Pancreas (tissue), 10 donors: ENCODE measurements at regions not wholly inside any gene's neighbourhood (a gene's known extent, or its start where the extent isn't known, plus 50 kb on each side); places are given as distances from the start of the nearest gene placed in this dataset.

Source experiments
- ATAC-seq, 4 donors: fragments of 200-7000 bp; cut with Tn5 transposase; one replicate each; pipeline versions ENCODE4 v1.8.0 to v1.9.1; 2020; ENCODE audit warnings: mild to moderate bottlenecking in 4 of 4, moderate library complexity in 4 of 4
- DNase-seq, 6 donors: peaks; one replicate each; pipeline ENCODE4 v3.0.0-alpha.2; 2020
- FAIRE-seq: peaks from 2 replicates; lab custom pipeline; 2012; peaks lifted over from hg19 to GRCh38; lab: Jason Lieb, UNC
- H3K27ac ChIP-seq, 4 donors: fragments of 200-600 bp; sonication (generic); 1 replicate in 3 of 4; 2 replicates in 1 of 4; pipeline versions ENCODE4 v1.5.0 to v1.8.0; 2020
- H3K27me3 ChIP-seq, 4 donors: fragments of 200-600 bp; one replicate each; pipeline ENCODE4 v1.8.0; 2021
- H3K36me3 ChIP-seq, 3 donors: fragments of 200-600 bp; sonication (generic) in 1 of 3; one replicate each; pipeline versions ENCODE4 v1.5.0 to v1.8.0; 2020 to 2021
- H3K4me1 ChIP-seq, 3 donors: fragments of 200-600 bp; one replicate each; pipeline ENCODE4 v1.8.0; 2021
- H3K4me3 ChIP-seq, 4 donors: fragments of 200-600 bp; sonication (generic) in 2 of 4; one replicate each; pipeline versions ENCODE4 v1.5.0 to v1.8.0; 2020 to 2021
- H3K9me3 ChIP-seq, 4 donors: fragments of 200-600 bp; one replicate each; pipeline ENCODE4 v1.8.0; 2021
- WGBS, 2 donors: extraction: QIAGEN DNeasy Blood & Tissue Kit; methylation state at CpG; one replicate each; pipeline ENCODE4 v1.1.7; 2013; 5-methylcytosine and 5-hydroxymethylcytosine counted together
- intact Hi-C, 3 donors: fragments of 100-400 bp; cut with DNase I; formaldehyde crosslinking; loops; one replicate each; pipeline versions ENCODE4 v1.11.1 to v1.14.2; 2022
- TF ChIP-seq, protein P1 (sequence below), 4 donors: fragments of 200-600 bp; sonication (generic) in 3 of 4; IDR thresholded peaks; one replicate each; pipeline versions ENCODE4 v1.5.0 to v1.8.0; 2021; ENCODE audit warnings: antibody characterized with exemption in 4 of 4
- donor health status: healthy with polysubstance abuse.
- donor health status: DM: no; HTN: no; CAD: no; lungs with moderate emphysema.
- donor health status: DM: no; HTN: no; CAD: no.
- donor health status: control.
- donor health status: control.
- donor health status: Bipolar disorder and iron deficiency.
- donor health status: DM: yes; HTN: yes; CAD: no.
- donor health status: DM: no; HTN: no; CAD: no.
- donor health status: DM: no; HTN: no; CAD: no.
- donor health status: DM: yes; HTN: yes; CAD: no.

DNA sequence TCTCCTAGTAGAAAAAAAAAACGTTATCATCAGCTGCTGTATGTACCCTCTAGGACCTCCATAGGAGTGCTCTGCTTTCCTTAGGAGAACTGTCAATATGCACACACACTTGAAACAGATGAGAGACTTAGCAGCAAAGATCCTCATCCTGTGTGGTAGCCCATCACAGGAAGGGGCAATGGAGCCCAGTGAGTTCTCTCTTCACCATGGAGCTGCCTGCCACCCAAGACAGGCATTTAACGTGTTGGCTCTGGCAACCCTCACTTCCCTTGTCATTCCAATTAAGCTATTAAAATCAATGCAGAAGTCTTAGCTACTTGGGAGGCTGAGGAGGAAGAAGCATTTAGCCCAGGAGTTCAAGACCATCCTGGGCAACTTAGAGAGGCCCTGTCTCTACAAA lies 64.8 kb upstream of the PLEKHA5 start:
- intact Hi-C loops = no loop called here
- Histone ChIP-seq H3K27ac (no peak overlapping the region), H3K9me3 (no peaks in the 10 kb centered on the region), H3K27me3 (no peaks in the 10 kb centered on the region), H3K36me3 (no peaks in the 10 kb centered on the region), H3K4me3 (no peak overlapping the region), H3K4me1 (peaks cover 0 to 33% (median 25%) of the 10 kb centered on the region in 3 donors)
- TF ChIP-seq, protein P1, sequence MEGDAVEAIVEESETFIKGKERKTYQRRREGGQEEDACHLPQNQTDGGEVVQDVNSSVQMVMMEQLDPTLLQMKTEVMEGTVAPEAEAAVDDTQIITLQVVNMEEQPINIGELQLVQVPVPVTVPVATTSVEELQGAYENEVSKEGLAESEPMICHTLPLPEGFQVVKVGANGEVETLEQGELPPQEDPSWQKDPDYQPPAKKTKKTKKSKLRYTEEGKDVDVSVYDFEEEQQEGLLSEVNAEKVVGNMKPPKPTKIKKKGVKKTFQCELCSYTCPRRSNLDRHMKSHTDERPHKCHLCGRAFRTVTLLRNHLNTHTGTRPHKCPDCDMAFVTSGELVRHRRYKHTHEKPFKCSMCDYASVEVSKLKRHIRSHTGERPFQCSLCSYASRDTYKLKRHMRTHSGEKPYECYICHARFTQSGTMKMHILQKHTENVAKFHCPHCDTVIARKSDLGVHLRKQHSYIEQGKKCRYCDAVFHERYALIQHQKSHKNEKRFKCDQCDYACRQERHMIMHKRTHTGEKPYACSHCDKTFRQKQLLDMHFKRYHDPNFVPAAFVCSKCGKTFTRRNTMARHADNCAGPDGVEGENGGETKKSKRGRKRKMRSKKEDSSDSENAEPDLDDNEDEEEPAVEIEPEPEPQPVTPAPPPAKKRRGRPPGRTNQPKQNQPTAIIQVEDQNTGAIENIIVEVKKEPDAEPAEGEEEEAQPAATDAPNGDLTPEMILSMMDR (IDR thresholded peaks at IDR 0.05) = no peak
- FAIRE-seq (no peak), ATAC-seq (no peak), DNase-seq (no peak)
- 38 to 42% methylated on average over 2 of the region's 2 CpGs for WGBS, 2 donors

DNA sequence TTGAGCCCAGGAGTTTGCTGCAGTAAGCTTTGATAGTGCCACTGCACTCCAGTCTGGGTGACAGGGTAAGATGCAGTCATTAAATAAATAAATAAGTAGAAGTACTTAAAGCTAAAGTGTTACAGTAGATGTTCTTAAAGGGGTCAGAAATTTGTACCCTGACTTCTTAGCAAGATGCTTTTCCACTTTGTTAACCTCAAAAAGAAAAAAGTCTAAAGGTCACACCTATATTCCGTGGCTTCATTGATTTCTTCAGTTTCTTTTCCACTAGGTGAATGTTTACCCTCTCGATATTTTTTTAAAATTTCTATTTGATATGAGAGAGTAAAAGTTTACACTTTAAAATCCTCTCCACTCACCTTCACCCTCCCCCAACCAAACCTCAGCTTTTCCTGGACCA lies 64.3 kb upstream of the PLEKHA5 start:
- intact Hi-C loops = no loop called here
- FAIRE-seq (no peak), DNase-seq (no peak), ATAC-seq (peak in 2 of 4 donors; percentile 7 to 13)
- H3K4me3 ChIP-seq = no peak overlapping the region
- H3K27ac ChIP-seq = no peak overlapping the region
- TF ChIP-seq, protein P1 (IDR thresholded peaks at IDR 0.05) = no peak
- no peaks in the 10 kb centered on the region for H3K9me3 ChIP-seq
- no peaks in the 10 kb centered on the region for H3K27me3 ChIP-seq
- H3K4me1 ChIP-seq = peaks cover 0 to 33% (median 25%) of the 10 kb centered on the region in 3 donors
- H3K36me3 ChIP-seq = no peaks in the 10 kb centered on the region
- WGBS, 2 donors = 18 to 24% methylated on average over 2 of the region's 2 CpGs

DNA sequence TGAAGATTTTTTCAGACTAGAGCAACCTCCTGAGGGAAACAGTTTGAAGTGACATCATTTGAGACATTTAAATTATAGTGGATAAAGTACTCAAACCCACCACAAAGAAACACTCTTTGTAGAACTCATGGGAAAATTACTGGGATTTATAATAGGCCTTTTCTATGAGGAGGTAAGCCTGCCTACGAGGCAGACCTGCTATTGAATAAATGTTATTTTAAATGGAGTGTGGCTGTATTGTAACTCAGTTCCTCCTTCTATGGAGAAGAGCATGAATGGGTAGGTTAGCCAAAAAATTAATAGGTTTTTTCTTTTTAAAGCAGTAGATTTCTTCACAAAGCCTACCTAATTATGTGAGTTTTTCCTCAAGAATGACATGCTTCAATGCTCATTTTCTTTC lies 63.7 kb upstream of the PLEKHA5 start:
- Histone ChIP-seq H3K36me3 (no peaks in the 10 kb centered on the region), H3K4me1 (peaks cover 0 to 33% (median 25%) of the 10 kb centered on the region in 3 donors), H3K27ac (peak overlapping the region in 2 of 4 donors; percentile 9 to 22), H3K4me3 (no peak overlapping the region), H3K9me3 (no peaks in the 10 kb centered on the region), H3K27me3 (no peaks in the 10 kb centered on the region)
- TF ChIP-seq, protein P1 (IDR thresholded peaks at IDR 0.05) = no peak
- no peak for DNase-seq
- intact Hi-C loops = no loop called here
- ATAC-seq = peak in 2 of 4 donors; percentile 19 to 21
- 25 to 34% methylated on average over 1 of the region's 1 CpG for WGBS, 2 donors
- no peak for FAIRE-seq

DNA sequence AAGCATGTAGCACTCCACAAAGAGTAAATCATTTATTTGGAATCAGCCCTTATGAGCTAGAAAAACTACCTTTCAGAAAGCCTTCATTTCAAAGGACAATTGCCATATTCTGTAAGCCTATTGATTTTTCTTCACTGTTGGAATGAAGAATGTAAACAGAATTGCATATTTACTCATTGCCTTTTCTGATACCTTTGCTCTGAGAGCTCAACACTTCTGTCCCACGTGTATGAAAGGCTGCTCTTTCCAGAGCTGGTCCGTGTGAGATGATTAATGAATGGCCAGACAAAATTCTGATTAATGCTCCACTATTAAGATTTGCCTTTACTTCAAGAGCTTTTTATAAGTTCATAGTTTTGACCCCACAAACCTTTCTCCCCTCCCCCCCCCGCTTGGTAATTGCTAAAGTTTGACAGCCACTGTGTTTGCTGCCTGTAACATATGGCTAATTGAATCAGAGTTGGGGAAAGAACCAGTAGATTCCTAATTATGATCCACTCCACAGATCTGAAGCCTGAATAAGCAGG lies 63.0 kb upstream of the PLEKHA5 start:
- Histone ChIP-seq H3K4me3 (no peak overlapping the region), H3K27me3 (no peaks in the 10 kb centered on the region), H3K36me3 (no peaks in the 10 kb centered on the region), H3K4me1 (peaks cover 0 to 33% (median 25%) of the 10 kb centered on the region in 3 donors), H3K27ac (peak overlapping the region in 2 of 4 donors; percentile 9 to 22), H3K9me3 (no peaks in the 10 kb centered on the region)
- 7 to 12% methylated on average over 3 of the region's 3 CpGs for WGBS, 2 donors
- DNase-seq (peak in 3 of 6 donors; percentile 13 to 38 (median 33)), ATAC-seq (peak; percentile 92 to 96 (median 94)), FAIRE-seq (no peak)
- TF ChIP-seq, protein P1 (IDR thresholded peaks at IDR 0.05) = no peak
- intact Hi-C loops = no loop called here

DNA sequence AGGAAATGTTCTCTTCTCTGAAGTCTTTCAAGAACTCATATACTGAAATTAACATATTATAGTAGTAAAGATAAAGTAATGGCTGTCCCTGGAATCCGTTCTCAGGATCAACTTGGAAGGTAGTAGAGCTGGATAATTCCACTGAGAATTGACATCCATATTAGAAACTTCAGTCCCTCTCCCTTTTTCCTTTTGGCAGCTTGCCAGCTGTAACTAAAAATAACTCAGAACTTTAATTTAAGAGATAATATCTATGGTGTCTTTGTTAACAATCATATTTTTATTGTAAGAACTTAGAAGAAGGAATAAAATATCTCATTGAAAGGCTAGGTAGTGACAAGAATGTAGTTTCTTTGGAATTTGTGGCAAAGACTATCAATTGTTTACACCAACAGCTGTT lies 61.4 kb upstream of the PLEKHA5 start:
- H3K27me3 ChIP-seq = no peaks in the 10 kb centered on the region
- ATAC-seq (no peak), DNase-seq (no peak), FAIRE-seq (no peak)
- TF ChIP-seq, protein P1 (IDR thresholded peaks at IDR 0.05) = no peak
- intact Hi-C loops = no loop called here
- no peaks in the 10 kb centered on the region for H3K36me3 ChIP-seq
- no peak overlapping the region for H3K27ac ChIP-seq
- WGBS, 2 donors = 32 to 42% methylated on average over 1 of the region's 1 CpG
- H3K4me3 ChIP-seq = no peak overlapping the region
- H3K9me3 ChIP-seq = no peaks in the 10 kb centered on the region
- H3K4me1 ChIP-seq = peaks cover 0 to 33% (median 25%) of the 10 kb centered on the region in 3 donors
